Colonic mucosa (tissue), 4 donors: ENCODE measurements at regions not wholly inside any gene's neighbourhood (a gene's known extent, or its start where the extent isn't known, plus 50 kb on each side); places are given as distances from the start of the nearest gene placed in this dataset.
"Not testable (repeated sequence)": the region's sequence is repeated elsewhere in the genome, so short reads cannot be mapped to it uniquely, and the experiment has no call there.

Source experiments
- DNase-seq: peaks from one replicate; pipeline ENCODE4 v3.0.0-alpha.2; 2020
- H3K27ac ChIP-seq: fragments of 200-600 bp; one replicate; pipeline ENCODE4 v1.8.0; 2021
- H3K27me3 ChIP-seq: fragments of 200-600 bp; one replicate; pipeline ENCODE4 v1.8.0; 2021
- H3K36me3 ChIP-seq: fragments of 200-600 bp; one replicate; pipeline ENCODE4 v1.8.0; 2021
- H3K4me1 ChIP-seq: fragments of 200-600 bp; one replicate; pipeline ENCODE4 v1.8.0; 2021; ENCODE audit warnings: mild to moderate bottlenecking
- H3K4me3 ChIP-seq: fragments of 200-600 bp; one replicate; pipeline ENCODE4 v1.8.0; 2021
- H3K9ac ChIP-seq, 2 donors: one replicate each; pipeline ENCODE4 v1.7.0; 2013; ENCODE audit warnings: control low read depth in 2 of 2, low read depth in 2 of 2, low read length in 2 of 2
- H3K9me3 ChIP-seq: fragments of 200-600 bp; one replicate; pipeline ENCODE4 v1.8.0; 2021
- CTCF ChIP-seq: fragments of 200-600 bp; IDR thresholded peaks from one replicate; pipeline ENCODE4 v1.8.0; 2022; ENCODE audit warnings: antibody characterized with exemption, mild to moderate bottlenecking
- intact Hi-C: fragments of 100-400 bp; cut with DNase I; formaldehyde crosslinking; loops from one replicate; pipeline ENCODE4 v1.14.1; 2022
- donor health status: healthy.
- donor health status: DM: no; HTN: no; CAD: no.
- donor health status: DM: no; HTN: no; CAD: no.

GRCh38 chr5:168093200-168093910, 198.1 kb upstream of the WWC1 start:
- Histone ChIP-seq H3K27me3 (no peaks in the 10 kb centered on the region), H3K4me3 (no peak overlapping the region), H3K9ac (no peak overlapping the region), H3K4me1 (no peaks in the 10 kb centered on the region), H3K36me3 (no peaks in the 10 kb centered on the region), H3K27ac (no peak overlapping the region), H3K9me3 (no peaks in the 10 kb centered on the region)
- intact Hi-C loops = no loop called here
- no peak for DNase-seq
- TF ChIP-seq CTCF = no peak

GRCh38 chr5:168096525-168096924, 194.9 kb upstream of the WWC1 start:
- no peaks in the 10 kb centered on the region for H3K4me1 ChIP-seq
- no peaks in the 10 kb centered on the region for H3K36me3 ChIP-seq
- no peaks in the 10 kb centered on the region for H3K9me3 ChIP-seq
- no peak for DNase-seq
- no peak overlapping the region for H3K4me3 ChIP-seq
- H3K27me3 ChIP-seq = no peaks in the 10 kb centered on the region
- no peak for TF ChIP-seq CTCF
- no peak overlapping the region for H3K27ac ChIP-seq
- intact Hi-C loops = no loop called here
- no peak overlapping the region for H3K9ac ChIP-seq

GRCh38 chr5:168097876-168098653, 193.4 kb upstream of the WWC1 start:
- intact Hi-C loops = no loop called here
- DNase-seq = no peak
- no peak for TF ChIP-seq CTCF
- H3K4me3 ChIP-seq = no peak overlapping the region
- no peaks in the 10 kb centered on the region for H3K9me3 ChIP-seq
- H3K27me3 ChIP-seq = no peaks in the 10 kb centered on the region
- H3K36me3 ChIP-seq = no peaks in the 10 kb centered on the region
- no peaks in the 10 kb centered on the region for H3K4me1 ChIP-seq
- no peak overlapping the region for H3K9ac ChIP-seq
- H3K27ac ChIP-seq = no peak overlapping the region

GRCh38 chr5:168101352-168101751, 190.1 kb upstream of the WWC1 start:
- DNase-seq = no peak
- Histone ChIP-seq H3K9me3 (no peaks in the 10 kb centered on the region), H3K9ac (no peak overlapping the region), H3K27me3 (no peaks in the 10 kb centered on the region), H3K36me3 (no peaks in the 10 kb centered on the region), H3K4me1 (no peaks in the 10 kb centered on the region), H3K4me3 (no peak overlapping the region), H3K27ac (no peak overlapping the region)
- no peak for TF ChIP-seq CTCF
- intact Hi-C loops = no loop called here

- H3K27me3 ChIP-seq, DNase-seq, H3K4me3 ChIP-seq, intact Hi-C loops, H3K4me1 ChIP-seq, H3K9ac ChIP-seq, H3K27ac ChIP-seq, H3K9me3 ChIP-seq, H3K36me3 ChIP-seq: not testable (repeated sequence)
Measured at GRCh38 chr5:168103018-168103417, 188.4 kb upstream of the WWC1 start.

- intact Hi-C loops = no loop called here
- Histone ChIP-seq H3K4me3 (no peak overlapping the region), H3K9me3 (no peaks in the 10 kb centered on the region), H3K4me1 (no peaks in the 10 kb centered on the region), H3K27me3 (no peaks in the 10 kb centered on the region), H3K9ac (peak overlapping the region in 1 of 2 donors; percentile 42), H3K36me3 (no peaks in the 10 kb centered on the region), H3K27ac (peak overlapping the region; percentile 34)
- TF ChIP-seq CTCF = no peak
- peak; percentile 39 for DNase-seq
Measured at GRCh38 chr5:168104350-168104749, 187.1 kb upstream of the WWC1 start.
